ENCODE measurements at regions not wholly inside any gene's neighbourhood (a gene's known extent, or its start where the extent isn't known, plus 50 kb on each side); places are given as distances from the start of the nearest gene placed in this dataset.

DNA sequence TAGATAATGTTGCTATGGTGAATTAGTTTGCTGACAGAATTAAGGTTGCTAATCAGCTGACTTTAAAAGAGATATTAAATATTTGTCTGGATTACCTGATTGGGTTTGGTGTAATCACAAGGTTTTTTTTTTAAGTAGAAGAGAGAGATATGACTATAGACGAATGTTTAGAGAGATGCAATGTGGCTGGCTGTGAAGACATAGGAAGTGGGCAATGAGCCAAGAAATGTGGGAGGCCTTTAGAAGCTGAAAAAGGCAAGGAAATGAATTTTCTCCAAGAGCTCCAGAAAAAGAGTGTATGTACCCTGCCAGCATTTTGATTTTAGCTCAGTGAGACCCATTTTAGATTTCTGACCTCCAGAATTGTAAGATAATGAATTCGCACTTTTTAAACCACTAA lies 598.3 kb downstream of the PKHD1 start:
- TF ChIP-seq CTCF (IDR thresholded peaks at IDR 0.05; ENCODE audit: low read depth, low read length), result no peak
- H3K4me3 ChIP-seq (replicated peaks in 1 of 2; ENCODE audit: low read depth in 2 of 2, low read length in 2 of 2), result no peak overlapping the region
- no peak for DNase-seq (ENCODE audit: low read depth in 2 of 2)

DNA sequence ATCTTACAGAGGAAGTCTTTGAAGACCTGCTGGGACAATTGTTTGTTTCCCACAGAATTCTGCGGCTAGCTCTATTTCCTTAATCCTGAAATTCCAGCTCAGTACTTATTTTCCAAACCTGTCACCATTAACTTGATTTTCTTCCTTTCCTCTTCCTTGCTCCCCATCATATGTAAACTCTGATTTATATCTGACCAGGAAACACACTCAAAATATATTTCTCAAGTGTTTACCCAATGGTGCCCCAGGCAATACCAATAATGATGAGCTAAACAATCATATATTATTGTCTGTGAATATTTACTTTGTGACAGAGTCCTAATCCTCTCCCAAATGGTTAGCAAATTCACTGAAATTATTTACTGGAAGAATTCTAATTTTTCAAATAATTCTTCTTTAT lies 597.3 kb downstream of the PKHD1 start:
- TF ChIP-seq CTCF (IDR thresholded peaks at IDR 0.05; ENCODE audit: low read depth, low read length), result no peak
- DNase-seq (ENCODE audit: low read depth in 2 of 2), result no peak

DNA sequence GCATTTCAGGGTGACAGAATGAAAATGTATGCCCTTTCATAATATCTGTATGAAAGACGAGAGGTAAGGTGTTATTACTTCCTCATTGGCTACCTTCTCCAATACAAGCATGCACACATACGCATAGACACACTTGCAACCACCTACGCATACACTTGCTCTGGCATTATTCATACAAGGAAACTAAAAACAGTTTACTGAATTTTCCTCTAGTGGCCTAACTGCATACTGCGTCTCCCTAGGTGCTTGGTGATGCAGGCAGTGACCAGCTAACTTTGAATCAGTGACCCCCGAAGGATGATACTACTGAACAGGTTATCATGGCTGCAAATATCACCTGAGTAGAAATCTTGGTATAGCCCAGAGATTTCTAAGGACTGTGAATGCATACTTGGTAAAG lies 593.1 kb downstream of the PKHD1 start:
- no peak for DNase-seq (ENCODE audit: low read depth in 2 of 2)
- H3K4me3 ChIP-seq (replicated peaks in 1 of 2; ENCODE audit: low read depth in 2 of 2, low read length in 2 of 2), result no peak overlapping the region
- TF ChIP-seq CTCF (IDR thresholded peaks at IDR 0.05; ENCODE audit: low read depth, low read length), result no peak

More for the DNA sequence above, 597.3 kb downstream of the PKHD1 start:
- H3K4me3 ChIP-seq (replicated peaks in 1 of 2; ENCODE audit: low read depth in 2 of 2, low read length in 2 of 2), result no peak overlapping the region

DNA sequence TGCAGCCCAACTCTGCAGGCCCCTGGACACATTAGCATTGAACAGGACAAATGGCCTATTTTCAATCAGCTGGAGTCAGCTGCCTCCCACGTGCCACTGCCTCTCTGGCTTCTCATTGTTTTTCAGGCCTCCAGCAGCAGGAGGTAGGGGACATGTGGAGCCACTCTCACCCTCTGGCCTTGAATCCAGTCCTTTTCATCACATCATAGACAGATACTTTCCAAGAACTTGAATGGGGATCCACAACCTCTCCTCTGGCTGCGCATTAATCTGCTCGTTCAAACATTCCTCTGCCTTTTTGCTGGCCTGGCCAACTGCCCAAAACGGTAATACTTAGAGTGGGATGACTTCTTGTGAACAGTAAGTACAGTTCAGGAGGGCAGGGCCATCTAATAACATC lies 592.3 kb downstream of the PKHD1 start:
- no peak for TF ChIP-seq CTCF (IDR thresholded peaks at IDR 0.05; ENCODE audit: low read depth, low read length)
- no peak for DNase-seq (ENCODE audit: low read depth in 2 of 2)
- H3K4me3 ChIP-seq (replicated peaks in 1 of 2; ENCODE audit: low read depth in 2 of 2, low read length in 2 of 2), result no peak overlapping the region

DNA sequence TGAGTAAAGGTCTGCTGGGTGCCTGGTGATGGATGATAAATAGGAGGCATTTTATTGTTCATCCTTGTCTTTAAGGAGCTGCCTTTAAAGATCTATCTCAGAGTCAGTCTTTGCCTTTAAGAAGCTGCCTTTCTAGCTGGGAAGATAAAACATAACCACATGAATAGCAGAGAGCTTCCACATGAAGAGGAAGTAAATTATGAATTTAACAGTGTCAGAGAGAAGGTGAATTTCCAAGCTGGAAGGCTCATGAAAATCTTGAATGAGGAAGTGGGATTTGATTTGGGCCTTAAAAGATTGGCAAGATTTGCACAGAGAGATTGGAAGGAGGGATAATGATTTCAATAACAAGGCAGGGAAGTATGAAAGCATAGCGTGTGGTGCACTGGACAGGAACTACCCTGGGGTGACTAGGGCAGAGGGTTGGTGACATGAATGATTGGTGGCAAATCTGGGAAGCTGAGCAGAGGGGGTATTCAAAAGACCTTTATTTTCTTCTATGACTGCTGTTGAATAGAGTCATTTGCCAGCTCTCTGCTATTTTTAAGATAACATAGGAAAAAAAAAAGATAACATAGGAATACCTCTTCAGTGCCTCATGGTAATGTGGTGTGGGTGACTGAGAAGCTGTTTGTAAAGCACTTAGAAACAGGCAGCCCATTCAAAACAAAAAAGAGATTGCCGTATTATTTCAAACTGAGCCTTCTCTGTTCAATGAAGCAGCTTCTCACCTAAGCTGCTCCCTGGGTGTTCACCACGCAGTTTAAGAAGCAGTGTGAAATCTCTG lies 591.6 kb downstream of the PKHD1 start:
- no peak for TF ChIP-seq CTCF (IDR thresholded peaks at IDR 0.05; ENCODE audit: low read depth, low read length)
- DNase-seq (ENCODE audit: low read depth in 2 of 2), result no peak
- H3K4me3 ChIP-seq (replicated peaks in 1 of 2; ENCODE audit: low read depth in 2 of 2, low read length in 2 of 2), result no peak overlapping the region

DNA sequence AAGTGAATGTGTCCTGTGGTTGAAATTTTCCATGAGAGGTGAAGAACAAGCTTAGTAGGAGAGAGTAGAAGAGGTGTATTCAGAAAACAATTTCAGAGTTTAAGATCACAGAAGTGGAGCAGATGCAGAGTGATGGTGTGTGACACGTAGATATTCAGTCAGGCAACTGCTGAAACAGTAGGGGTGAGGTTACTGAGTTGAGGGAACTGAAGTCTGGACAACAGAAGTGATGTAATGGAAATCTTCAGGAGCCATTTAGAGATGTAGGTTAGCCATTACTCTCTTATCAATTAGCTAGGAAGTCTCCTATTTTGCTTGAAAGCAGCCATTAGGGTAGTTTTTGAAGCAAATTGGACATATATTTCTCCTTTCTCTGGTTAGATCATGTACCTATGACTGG lies 584.4 kb downstream of the PKHD1 start:
- no peak overlapping the region for H3K4me3 ChIP-seq (replicated peaks in 1 of 2; ENCODE audit: low read depth in 2 of 2, low read length in 2 of 2)
- no peak for DNase-seq (ENCODE audit: low read depth in 2 of 2)
- TF ChIP-seq CTCF (IDR thresholded peaks at IDR 0.05; ENCODE audit: low read depth, low read length), result no peak

DNA sequence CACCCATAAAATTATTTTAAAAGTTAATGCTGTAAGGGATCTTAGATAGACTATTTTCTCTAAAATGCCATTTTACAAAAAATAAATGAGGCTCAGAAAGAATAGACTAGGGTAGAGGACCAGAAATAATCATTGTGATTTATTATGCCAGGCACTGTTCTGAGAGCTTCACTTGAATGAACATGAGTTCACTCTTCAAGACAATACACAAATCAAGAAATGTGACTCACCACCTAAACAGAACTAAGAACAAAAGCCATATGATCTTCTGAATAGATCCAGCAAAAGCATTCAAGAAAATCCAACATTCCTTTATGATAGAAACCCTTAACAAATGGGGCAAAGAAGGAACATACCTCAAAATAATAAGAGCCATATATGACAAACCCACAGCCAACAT lies 582.0 kb downstream of the PKHD1 start:
- TF ChIP-seq CTCF (IDR thresholded peaks at IDR 0.05; ENCODE audit: low read depth, low read length), result no peak
- DNase-seq (ENCODE audit: low read depth in 2 of 2), result no peak
- H3K4me3 ChIP-seq (replicated peaks in 1 of 2; ENCODE audit: low read depth in 2 of 2, low read length in 2 of 2), result no peak overlapping the region
